H1 (cell line): ENCODE measurements at regions not wholly inside any gene's neighbourhood (a gene's known extent, or its start where the extent isn't known, plus 50 kb on each side); places are given as distances from the start of the nearest gene placed in this dataset.

ENCODE experiments used
- CEBPB ChIP-seq: IDR thresholded peaks from 2 replicates; pipeline ENCODE4 v1.6.1; 2012; ENCODE audit warnings: low read depth, low read length
- E2F6 ChIP-seq: IDR thresholded peaks from 2 replicates; pipeline ENCODE4 v1.6.1; 2012; ENCODE audit warnings: inconsistent platforms
- PHF8 ChIP-seq: fragments of 200-600 bp; sonication (generic); conservative IDR thresholded peaks from 2 replicates; pipeline ENCODE4 v1.7.1; 2012; ENCODE audit warnings: low read depth, mild to moderate bottlenecking, inconsistent platforms, low read length, moderate library complexity
- RXRA ChIP-seq: IDR thresholded peaks from 2 replicates; pipeline ENCODE4 v1.6.1; 2011; ENCODE audit warnings: low read depth, mild to moderate bottlenecking, low read length, moderate library complexity; ENCODE audit not compliant: insufficient read depth
- SAP30 ChIP-seq: fragments of 300-600 bp; sonication (generic); IDR thresholded peaks from 2 replicates; pipeline ENCODE4 v1.7.1; 2012; ENCODE audit warnings: low read length, moderate library complexity, mild to moderate bottlenecking, inconsistent platforms; ENCODE audit not compliant: insufficient read depth, insufficient replicate concordance
- SIX5 ChIP-seq: IDR thresholded peaks from 2 replicates; pipeline ENCODE4 v1.6.1; 2011; ENCODE audit warnings: mild to moderate bottlenecking, low read depth, low read length
- SUZ12 ChIP-seq: fragments of 200-600 bp; sonication (generic); IDR thresholded peaks from 2 replicates; pipeline ENCODE4 v1.6.1; 2012; ENCODE audit warnings: mild to moderate bottlenecking, inconsistent platforms, low read length, moderate library complexity, mixed read lengths
- ZNF274 ChIP-seq: IDR thresholded peaks from 2 replicates; pipeline ENCODE4 v1.7.0; 2012; ENCODE audit warnings: low read length, borderline replicate concordance; ENCODE audit errors: extremely low read depth

- no peak for TF ChIP-seq RXRA
- no peak for TF ChIP-seq SIX5
- no peak for TF ChIP-seq ZNF274
- TF ChIP-seq SAP30 = no peak
- no peak for TF ChIP-seq SUZ12
- TF ChIP-seq CEBPB = no peak
- no peak for TF ChIP-seq E2F6
- no peak for TF ChIP-seq PHF8
These were observed 372.2 kb downstream of the TRIML1 start (continued) for GRCh38 chr4:188511431-188511830.
